Osteoblast (primary cell): ENCODE measurements at regions not wholly inside any gene's neighbourhood (a gene's known extent, or its start where the extent isn't known, plus 50 kb on each side); places are given as distances from the start of the nearest gene placed in this dataset.

Source experiments
- DNase-seq: peaks from one replicate; pipeline ENCODE4 v3.0.0; 2011; ENCODE audit warnings: low spot score, mixed read lengths; ENCODE audit not compliant: insufficient read length; ENCODE audit errors: missing footprints
- H2AFZ ChIP-seq: 2 replicates; pipeline ENCODE4 v1.6.0; 2011; ENCODE audit warnings: mild to moderate bottlenecking, low read length
- H3K27ac ChIP-seq: 2 replicates; pipeline ENCODE4 v1.5.1; 2011; ENCODE audit warnings: mild to moderate bottlenecking, low read depth, low read length, moderate library complexity
- H3K27me3 ChIP-seq: 2 replicates; pipeline ENCODE4 v1.6.0; 2012; ENCODE audit warnings: mild to moderate bottlenecking, control low read depth, inconsistent platforms, low read length, moderate library complexity; ENCODE audit not compliant: insufficient read depth
- H3K36me3 ChIP-seq: 2 replicates; pipeline ENCODE4 v1.5.1; 2011; ENCODE audit warnings: mild to moderate bottlenecking, low read length, control low read depth, moderate library complexity; ENCODE audit not compliant: insufficient read depth
- H3K4me1 ChIP-seq: 2 replicates; pipeline ENCODE4 v1.5.1; 2011; ENCODE audit warnings: mild to moderate bottlenecking, low read length, control low read depth, moderate library complexity; ENCODE audit not compliant: insufficient read depth
- H3K4me2 ChIP-seq: 2 replicates; pipeline ENCODE4 v1.6.0; 2011; ENCODE audit warnings: mild to moderate bottlenecking, low read length; ENCODE audit not compliant: insufficient read depth
- H3K4me3 ChIP-seq: fragments of 200-600 bp; sonication (generic); 3 replicates; pipeline ENCODE4 v1.5.1; 2012; ENCODE audit warnings: mild to moderate bottlenecking, low read length, inconsistent platforms; ENCODE audit not compliant: insufficient read depth
- H3K79me2 ChIP-seq: 2 replicates; pipeline ENCODE4 v1.6.0; 2012; ENCODE audit warnings: mild to moderate bottlenecking, low read length, control low read depth, inconsistent platforms; ENCODE audit not compliant: insufficient read depth
- H3K9me3 ChIP-seq: 2 replicates; pipeline ENCODE4 v1.5.1; 2011; ENCODE audit warnings: low read depth, low read length, control low read depth
- H4K20me1 ChIP-seq: 2 replicates; pipeline ENCODE4 v1.6.0; 2012; ENCODE audit warnings: mild to moderate bottlenecking, low read length, control low read depth; ENCODE audit not compliant: insufficient read depth
- CTCF ChIP-seq: IDR thresholded peaks from 2 replicates; pipeline ENCODE4 v1.5.1; 2011; ENCODE audit warnings: mild to moderate bottlenecking, low read depth, low read length, moderate library complexity; ENCODE audit errors: extremely low read depth

DNA sequence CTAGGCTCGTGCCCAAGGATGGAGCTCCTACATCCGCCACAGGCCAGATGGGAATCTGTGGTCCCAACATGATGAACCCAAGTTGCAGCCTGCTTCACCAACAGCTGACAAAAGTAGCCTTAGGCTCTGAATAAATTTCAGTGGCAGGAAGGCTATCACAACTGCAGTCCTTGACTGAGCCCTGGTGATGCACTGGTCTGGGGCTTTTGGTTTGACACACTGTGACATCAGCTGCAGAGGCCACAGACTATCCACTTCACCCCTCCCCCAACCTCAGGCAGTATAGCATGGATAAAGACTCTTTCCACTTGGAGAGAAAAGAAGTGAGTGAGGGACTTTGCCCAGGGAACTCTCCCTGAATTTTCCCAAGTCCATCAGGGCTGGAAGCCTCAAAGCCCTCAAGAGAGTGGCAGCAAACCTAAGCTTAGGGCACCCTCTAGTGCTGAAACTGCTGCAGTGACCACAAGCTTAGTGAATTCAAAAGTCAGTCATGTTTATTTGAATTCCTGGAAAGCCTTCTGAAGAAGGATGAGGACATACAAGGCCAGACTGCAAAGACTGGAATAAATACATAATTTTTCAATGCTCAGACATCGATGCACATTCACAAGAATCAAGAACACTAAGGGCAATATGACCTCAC is 135.0 kb upstream of the TENT5D start:
- H3K9me3 ChIP-seq, result no peaks in the 10 kb centered on the region
- DNase-seq, result no peak

DNA sequence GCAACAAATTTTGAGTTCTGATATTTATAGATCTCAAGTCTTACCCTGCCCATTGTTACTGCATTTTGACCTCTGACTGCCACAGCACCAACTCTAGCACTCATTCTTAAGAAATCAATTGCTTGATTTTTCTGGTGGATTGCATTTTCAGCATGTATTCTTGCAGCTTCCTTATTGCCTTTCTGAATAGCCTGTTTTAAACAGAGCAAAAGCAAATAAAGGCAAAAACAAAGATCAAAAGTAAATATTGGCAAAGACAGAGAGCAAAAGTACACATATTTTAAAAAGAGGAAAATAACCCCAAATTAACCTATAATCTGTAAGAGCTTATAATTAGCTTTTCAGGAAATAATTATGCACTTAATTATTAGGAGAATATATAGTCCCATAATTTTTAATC is 129.4 kb upstream of the TENT5D start:
- H3K4me3 ChIP-seq, result no peak overlapping the region
- TF ChIP-seq CTCF, result no peak
- H3K36me3 ChIP-seq, result no peaks in the 10 kb centered on the region
- H3K27me3 ChIP-seq, result no peaks in the 10 kb centered on the region
- H3K4me1 ChIP-seq, result no peaks in the 10 kb centered on the region
- H3K27ac ChIP-seq, result no peak overlapping the region
- H3K79me2 ChIP-seq, result no peaks in the 10 kb centered on the region
- H3K9me3 ChIP-seq, result no peaks in the 10 kb centered on the region
- H3K4me2 ChIP-seq, result no peak overlapping the region
- H4K20me1 ChIP-seq, result no peaks in the 10 kb centered on the region
- H2AFZ ChIP-seq, result no peak overlapping the region
- DNase-seq, result no peak

More for the DNA sequence above, 135.0 kb upstream of the TENT5D start:
- H4K20me1 ChIP-seq, result no peaks in the 10 kb centered on the region
- H3K27ac ChIP-seq, result no peak overlapping the region
- H3K4me3 ChIP-seq, result no peak overlapping the region
- H2AFZ ChIP-seq, result no peak overlapping the region
- no peaks in the 10 kb centered on the region for H3K36me3 ChIP-seq
- H3K79me2 ChIP-seq, result no peaks in the 10 kb centered on the region
- no peak overlapping the region for H3K4me2 ChIP-seq
- peak; percentile 45 for TF ChIP-seq CTCF
- no peaks in the 10 kb centered on the region for H3K27me3 ChIP-seq
- H3K4me1 ChIP-seq, result no peaks in the 10 kb centered on the region

DNA sequence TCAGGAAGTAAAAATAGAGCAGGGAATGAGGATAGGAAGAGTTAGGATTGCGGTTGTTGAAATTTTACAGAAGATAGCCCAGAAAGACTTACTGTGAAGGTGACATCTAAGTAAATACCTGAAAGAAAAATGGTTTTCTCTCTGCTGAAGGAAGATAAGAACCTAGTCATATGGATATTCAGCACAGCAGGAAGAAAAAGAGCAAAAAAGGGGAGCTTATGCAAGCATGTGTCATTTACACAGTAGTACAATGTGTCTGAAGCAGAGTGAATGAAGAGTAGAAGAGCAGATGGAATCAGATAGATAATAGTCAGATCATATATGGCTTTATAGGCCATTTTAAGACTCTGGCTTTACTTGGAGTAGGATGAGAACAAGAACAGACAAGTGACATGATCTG is 126.9 kb upstream of the TENT5D start:
- Histone ChIP-seq H3K4me3 (no peak overlapping the region), H3K79me2 (no peaks in the 10 kb centered on the region), H3K9me3 (peaks cover 2% of the 10 kb centered on the region), H4K20me1 (no peaks in the 10 kb centered on the region), H3K27ac (no peak overlapping the region), H3K36me3 (no peaks in the 10 kb centered on the region), H2AFZ (no peak overlapping the region), H3K4me1 (no peaks in the 10 kb centered on the region), H3K27me3 (no peaks in the 10 kb centered on the region), H3K4me2 (no peak overlapping the region)
- no peak for DNase-seq
- TF ChIP-seq CTCF, result no peak

DNA sequence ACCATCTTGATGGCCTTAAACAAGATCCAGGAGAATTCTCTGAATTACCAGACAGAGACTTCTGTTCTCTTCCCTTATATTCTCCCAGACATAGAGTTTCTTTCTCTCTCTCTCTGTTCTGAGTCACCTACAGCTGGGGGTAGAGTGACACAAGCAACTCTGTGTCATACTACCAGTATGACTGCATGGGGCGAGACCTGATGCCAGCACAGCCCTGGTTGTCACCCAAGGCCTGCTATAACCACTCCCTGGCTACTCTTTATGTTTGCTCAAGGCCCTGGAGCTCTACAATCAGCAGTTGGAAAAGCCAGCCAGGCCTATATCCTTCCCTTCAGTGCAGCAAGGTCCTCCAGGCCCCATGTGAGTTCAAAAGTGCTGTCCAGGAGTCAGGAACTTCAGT is 114.2 kb upstream of the TENT5D start:
- H3K4me3 ChIP-seq, result no peak overlapping the region

More for the DNA sequence above, 114.2 kb upstream of the TENT5D start:
- no peak for TF ChIP-seq CTCF
- H3K79me2 ChIP-seq, result no peaks in the 10 kb centered on the region
- H4K20me1 ChIP-seq, result no peaks in the 10 kb centered on the region
- no peak overlapping the region for H2AFZ ChIP-seq
- H3K4me2 ChIP-seq, result no peak overlapping the region
- DNase-seq, result no peak
- no peaks in the 10 kb centered on the region for H3K36me3 ChIP-seq
- no peak overlapping the region for H3K27ac ChIP-seq
- H3K4me1 ChIP-seq, result no peaks in the 10 kb centered on the region
- H3K27me3 ChIP-seq, result no peaks in the 10 kb centered on the region
- peaks cover 4% of the 10 kb centered on the region for H3K9me3 ChIP-seq
